Spleen (tissue), 11 donors: ENCODE measurements at regions not wholly inside any gene's neighbourhood (a gene's known extent, or its start where the extent isn't known, plus 50 kb on each side); places are given as distances from the start of the nearest gene placed in this dataset.

ENCODE experiments used
- DNase-seq: peaks from one replicate; pipeline ENCODE4 v3.0.0-alpha.2; 2020
- H3K27ac ChIP-seq, 8 donors: fragments of 200-600 bp; sonication (generic) in 7 of 8; 1 replicate in 4 of 8; 2 replicates in 4 of 8; pipeline versions ENCODE4 v1.5.0 to v1.8.0; 2016 to 2021; ENCODE audit warnings: inconsistent platforms in 4 of 8, mild to moderate bottlenecking in 4 of 8, moderate library complexity in 1 of 8
- H3K27me3 ChIP-seq, 7 donors: fragments of 200-600 bp; sonication (generic) in 6 of 7; replicated peaks in 1 of 7; 1 replicate in 4 of 7; 2 replicates in 3 of 7; pipeline versions ENCODE4 v1.5.0 to v1.8.0; 2016 to 2021; ENCODE audit warnings: inconsistent platforms in 3 of 7, mild to moderate bottlenecking in 1 of 7
- H3K36me3 ChIP-seq, 6 donors: fragments of 200-600 bp; sonication (generic) in 5 of 6; 1 replicate in 4 of 6; 2 replicates in 2 of 6; pipeline versions ENCODE4 v1.5.0 to v1.8.0; 2016 to 2021; ENCODE audit warnings: inconsistent platforms in 2 of 6
- H3K4me1 ChIP-seq, 6 donors: fragments of 200-600 bp; sonication (generic) in 5 of 6; 1 replicate in 3 of 6; 2 replicates in 3 of 6; pipeline versions ENCODE4 v1.5.0 to v1.8.0; 2016 to 2021; ENCODE audit warnings: inconsistent platforms in 3 of 6
- H3K4me3 ChIP-seq, 8 donors: fragments of 200-600 bp; sonication (generic) in 7 of 8; 1 replicate in 4 of 8; 2 replicates in 4 of 8; pipeline versions ENCODE4 v1.5.0 to v1.8.0; 2016 to 2021; ENCODE audit warnings: inconsistent platforms in 4 of 8, mild to moderate bottlenecking in 4 of 8, moderate library complexity in 2 of 8
- H3K9me3 ChIP-seq, 8 donors: fragments of 200-600 bp; sonication (generic) in 7 of 8; 1 replicate in 4 of 8; 2 replicates in 4 of 8; pipeline versions ENCODE4 v1.5.0 to v1.8.0; 2016 to 2021; ENCODE audit warnings: inconsistent platforms in 4 of 8
- POLR2A ChIP-seq, 3 donors: fragments of 450-650 bp; IDR thresholded peaks; one replicate each; pipeline ENCODE4 v1.5.1; 2017; ENCODE audit warnings: antibody characterized with exemption in 3 of 3, mild to moderate bottlenecking in 1 of 3
- POLR2AphosphoS5 ChIP-seq, 3 donors: sonication (generic); formaldehyde crosslinking; IDR thresholded peaks; one replicate each; pipeline ENCODE4 v1.5.1; 2017; ENCODE audit warnings: antibody characterized with exemption in 3 of 3
- WGBS, 5 donors: extraction: QIAGEN DNeasy Blood & Tissue Kit in 3 of 5; methylation state at CpG; one replicate each; pipeline versions ENCODE4 v1.1.5 to v1.1.7; 2013 to 2018; 5-methylcytosine and 5-hydroxymethylcytosine counted together
- intact Hi-C: fragments of 100-400 bp; cut with DNase I; formaldehyde crosslinking; loops from one replicate; pipeline ENCODE4 v1.15.0; 2023; ENCODE audit warnings: low total_unique reads
- TF ChIP-seq, protein P1 (sequence below), 11 experiments: fragments of 200-600 bp in 7 of 11; fragments of 450-650 bp in 4 of 11; sonication (generic) in 4 of 11; IDR thresholded peaks in 8 of 11; conservative IDR thresholded peaks in 3 of 11; 1 replicate in 7 of 11; 2 replicates in 4 of 11; pipeline versions ENCODE4 v1.4.0 to v1.8.0; 2016 to 2021; ENCODE audit warnings: antibody characterized with exemption in 11 of 11, inconsistent platforms in 4 of 11, mild to moderate bottlenecking in 1 of 11
- donor health status: healthy with polysubstance abuse.
- donor health status: DM: no; HTN: no; CAD: no; lungs with moderate emphysema.
- donor health status: DM: no; HTN: no; CAD: no.
- donor health status: Bipolar disorder and iron deficiency.
- donor health status: healthy.
- donor health status: DM: no; HTN: no; CAD: no.
- donor health status: DM: yes; HTN: yes; CAD: no.

DNA sequence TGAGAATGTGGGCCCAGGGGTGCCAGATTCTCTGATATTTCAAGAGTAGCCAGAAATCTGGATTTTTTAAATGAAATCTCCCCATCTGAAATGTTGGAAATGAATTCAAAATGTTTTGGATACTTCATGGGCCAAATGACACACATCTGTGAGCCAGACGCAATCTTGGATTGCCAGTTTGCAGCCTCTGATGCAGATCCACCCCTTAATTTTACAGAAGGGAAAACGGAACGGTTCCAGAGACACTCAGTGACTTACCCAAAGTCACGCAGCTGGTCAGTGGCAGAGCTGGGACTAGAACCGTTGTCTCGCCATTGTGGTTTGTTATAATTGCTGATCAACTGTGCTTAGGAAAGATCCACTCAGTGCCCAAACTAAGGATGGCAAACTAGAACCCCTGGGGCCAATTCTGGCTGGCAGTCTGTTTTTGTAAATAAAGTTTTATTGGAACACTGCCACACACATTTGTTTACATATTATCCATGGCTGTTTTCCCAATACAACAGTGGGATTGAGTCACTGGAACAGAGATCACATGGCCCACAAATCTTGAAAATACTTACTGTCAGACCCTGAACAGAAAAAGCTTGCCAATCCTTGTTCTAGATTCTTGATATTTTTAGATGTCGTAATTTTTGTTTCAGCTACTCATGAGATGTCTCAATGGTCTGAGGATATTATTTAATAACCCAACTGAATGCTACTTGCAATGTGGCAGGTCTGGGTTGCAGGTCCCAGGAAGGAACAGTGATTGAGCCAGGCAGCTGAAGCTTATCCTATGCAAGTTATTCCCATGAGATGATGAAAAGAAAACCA lies 143.8 kb downstream of the AXIN2 start:
- H3K4me3 ChIP-seq = no peak overlapping the region
- no peaks in the 10 kb centered on the region for H3K27me3 ChIP-seq
- H3K27ac ChIP-seq = no peak overlapping the region
- H3K9me3 ChIP-seq = no peaks in the 10 kb centered on the region
- intact Hi-C loops = no loop called here
- no peak for DNase-seq
- WGBS, 5 donors = 89 to 94% (median 92%) methylated on average over 7 of the region's 7 CpGs
- TF ChIP-seq POLR2AphosphoS5 (IDR thresholded peaks at IDR 0.05) (no peak), POLR2A (IDR thresholded peaks at IDR 0.05) (no peak)
- TF ChIP-seq, protein P1, sequence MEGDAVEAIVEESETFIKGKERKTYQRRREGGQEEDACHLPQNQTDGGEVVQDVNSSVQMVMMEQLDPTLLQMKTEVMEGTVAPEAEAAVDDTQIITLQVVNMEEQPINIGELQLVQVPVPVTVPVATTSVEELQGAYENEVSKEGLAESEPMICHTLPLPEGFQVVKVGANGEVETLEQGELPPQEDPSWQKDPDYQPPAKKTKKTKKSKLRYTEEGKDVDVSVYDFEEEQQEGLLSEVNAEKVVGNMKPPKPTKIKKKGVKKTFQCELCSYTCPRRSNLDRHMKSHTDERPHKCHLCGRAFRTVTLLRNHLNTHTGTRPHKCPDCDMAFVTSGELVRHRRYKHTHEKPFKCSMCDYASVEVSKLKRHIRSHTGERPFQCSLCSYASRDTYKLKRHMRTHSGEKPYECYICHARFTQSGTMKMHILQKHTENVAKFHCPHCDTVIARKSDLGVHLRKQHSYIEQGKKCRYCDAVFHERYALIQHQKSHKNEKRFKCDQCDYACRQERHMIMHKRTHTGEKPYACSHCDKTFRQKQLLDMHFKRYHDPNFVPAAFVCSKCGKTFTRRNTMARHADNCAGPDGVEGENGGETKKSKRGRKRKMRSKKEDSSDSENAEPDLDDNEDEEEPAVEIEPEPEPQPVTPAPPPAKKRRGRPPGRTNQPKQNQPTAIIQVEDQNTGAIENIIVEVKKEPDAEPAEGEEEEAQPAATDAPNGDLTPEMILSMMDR (IDR thresholded peaks at IDR 0.05 in 8 of 11, conservative IDR thresholded peaks at IDR 0.05 in 3 of 11) = no peak
- H3K36me3 ChIP-seq = no peaks in the 10 kb centered on the region
- no peaks in the 10 kb centered on the region for H3K4me1 ChIP-seq

DNA sequence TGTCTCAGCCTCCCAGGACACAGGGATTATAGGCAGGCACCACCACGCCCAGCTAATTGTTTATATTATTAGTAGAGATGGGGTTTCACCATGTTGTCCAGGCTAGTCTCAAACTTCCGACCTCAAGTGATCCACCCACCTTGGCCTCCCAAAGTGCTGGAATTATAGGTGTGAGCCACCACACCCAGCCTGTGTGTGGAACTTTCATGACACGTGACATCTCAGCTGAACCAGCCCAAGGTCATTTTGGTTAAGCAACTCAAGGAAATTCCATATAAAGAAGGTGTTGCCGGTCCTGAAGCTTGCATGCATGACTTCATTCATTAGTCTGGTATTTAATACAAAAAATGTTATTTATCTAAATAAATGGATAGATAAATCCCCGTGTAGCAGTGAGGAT lies 145.5 kb downstream of the AXIN2 start:
- DNase-seq = no peak
- TF ChIP-seq, protein P1 (IDR thresholded peaks at IDR 0.05 in 8 of 11, conservative IDR thresholded peaks at IDR 0.05 in 3 of 11) = no peak
- no peak for TF ChIP-seq POLR2AphosphoS5 (IDR thresholded peaks at IDR 0.05)
- TF ChIP-seq POLR2A (IDR thresholded peaks at IDR 0.05) = no peak

DNA sequence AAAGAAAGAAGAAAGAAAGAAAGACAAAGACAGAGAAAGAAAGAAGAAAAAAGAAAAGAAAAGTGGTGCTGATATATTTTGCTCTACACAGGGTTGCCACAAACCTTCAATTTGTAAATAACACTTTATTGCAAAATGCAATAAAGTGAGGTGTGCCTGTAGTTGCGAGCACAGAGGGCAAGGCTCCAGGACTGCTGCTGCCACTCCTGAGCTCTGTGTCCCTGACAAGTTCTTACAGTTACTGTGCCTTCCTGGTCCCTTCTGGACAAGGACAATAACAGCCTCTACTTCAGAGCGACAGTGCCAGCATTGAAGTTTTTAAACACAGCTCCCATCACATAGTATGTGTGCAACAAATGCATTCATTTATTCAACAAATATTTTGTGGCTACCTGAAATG lies 148.1 kb downstream of the AXIN2 start:
- TF ChIP-seq, protein P1 (IDR thresholded peaks at IDR 0.05 in 8 of 11, conservative IDR thresholded peaks at IDR 0.05 in 3 of 11) = no peak
- no peak for TF ChIP-seq POLR2A (IDR thresholded peaks at IDR 0.05)
- TF ChIP-seq POLR2AphosphoS5 (IDR thresholded peaks at IDR 0.05) = no peak
- 76 to 90% (median 86%) methylated on average over 2 of the region's 2 CpGs for WGBS, 5 donors
- no peak overlapping the region for H3K4me3 ChIP-seq
- no peaks in the 10 kb centered on the region for H3K4me1 ChIP-seq
- no peak overlapping the region for H3K27ac ChIP-seq
- no peak for DNase-seq
- intact Hi-C loops = no loop called here
- peaks cover 0 to 9% (median 0%) of the 10 kb centered on the region in 7 donors for H3K27me3 ChIP-seq
- no peaks in the 10 kb centered on the region for H3K36me3 ChIP-seq
- peaks cover 0 to 5% (median 0%) of the 10 kb centered on the region in 8 donors for H3K9me3 ChIP-seq

More for the DNA sequence above, 145.5 kb downstream of the AXIN2 start:
- Histone ChIP-seq H3K4me1 (no peaks in the 10 kb centered on the region), H3K4me3 (no peak overlapping the region), H3K27me3 (no peaks in the 10 kb centered on the region), H3K27ac (no peak overlapping the region), H3K9me3 (peaks cover 0 to 5% (median 0%) of the 10 kb centered on the region in 8 donors), H3K36me3 (no peaks in the 10 kb centered on the region)
- 75 to 88% (median 83%) methylated on average over 5 of the region's 5 CpGs for WGBS, 5 donors
- intact Hi-C loops = no loop called here

DNA sequence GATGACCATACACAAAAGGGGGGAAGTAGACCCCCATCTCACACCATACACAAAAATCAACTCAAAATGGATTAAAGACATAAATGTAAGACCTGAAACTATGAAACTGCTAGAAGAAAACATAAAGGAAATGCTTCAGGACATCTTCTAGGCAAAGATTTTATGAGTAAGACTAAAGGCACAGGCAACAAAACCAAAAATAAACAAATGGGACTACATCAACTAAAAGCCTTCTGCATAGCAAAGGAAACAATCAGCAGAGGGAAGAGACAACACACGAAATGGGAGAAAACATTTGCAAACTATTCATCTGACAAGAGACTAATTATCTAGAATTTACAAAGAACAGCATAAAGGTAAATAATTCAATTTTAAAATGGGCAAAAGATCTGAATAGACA lies 152.1 kb downstream of the AXIN2 start:
- Histone ChIP-seq H3K4me3 (no peak overlapping the region), H3K9me3 (peaks cover 0 to 5% (median 0%) of the 10 kb centered on the region in 8 donors), H3K36me3 (no peaks in the 10 kb centered on the region), H3K27me3 (peaks cover 0 to 9% (median 0%) of the 10 kb centered on the region in 7 donors), H3K4me1 (no peaks in the 10 kb centered on the region), H3K27ac (no peak overlapping the region)
- TF ChIP-seq POLR2A (IDR thresholded peaks at IDR 0.05) (no peak), POLR2AphosphoS5 (IDR thresholded peaks at IDR 0.05) (no peak)
- TF ChIP-seq, protein P1 (IDR thresholded peaks at IDR 0.05 in 8 of 11, conservative IDR thresholded peaks at IDR 0.05 in 3 of 11) = no peak
- intact Hi-C loops = no loop called here
- 33 to 59% (median 45%) methylated on average over 1 of the region's 1 CpG for WGBS, 5 donors
- no peak for DNase-seq
